ENCODE measurements at regions not wholly inside any gene's neighbourhood (a gene's known extent, or its start where the extent isn't known, plus 50 kb on each side); places are given as distances from the start of the nearest gene placed in this dataset.

- no peak for DNase-seq (ENCODE audit: low read depth, low spot score)
Measured at GRCh38 chr9:79895232-79895631, 323.5 kb downstream of the TLE4 start.

- DNase-seq (ENCODE audit: low read depth, low spot score), result no peak
Measured at GRCh38 chr9:79889369-79889768, 317.6 kb downstream of the TLE4 start.

- DNase-seq (ENCODE audit: low read depth, low spot score), result no peak
Measured at GRCh38 chr9:79885093-79885857, 313.5 kb downstream of the TLE4 start.

- no peak for DNase-seq (ENCODE audit: low read depth, low spot score)
Measured at GRCh38 chr9:79884546-79884945, 312.8 kb downstream of the TLE4 start.

DNA sequence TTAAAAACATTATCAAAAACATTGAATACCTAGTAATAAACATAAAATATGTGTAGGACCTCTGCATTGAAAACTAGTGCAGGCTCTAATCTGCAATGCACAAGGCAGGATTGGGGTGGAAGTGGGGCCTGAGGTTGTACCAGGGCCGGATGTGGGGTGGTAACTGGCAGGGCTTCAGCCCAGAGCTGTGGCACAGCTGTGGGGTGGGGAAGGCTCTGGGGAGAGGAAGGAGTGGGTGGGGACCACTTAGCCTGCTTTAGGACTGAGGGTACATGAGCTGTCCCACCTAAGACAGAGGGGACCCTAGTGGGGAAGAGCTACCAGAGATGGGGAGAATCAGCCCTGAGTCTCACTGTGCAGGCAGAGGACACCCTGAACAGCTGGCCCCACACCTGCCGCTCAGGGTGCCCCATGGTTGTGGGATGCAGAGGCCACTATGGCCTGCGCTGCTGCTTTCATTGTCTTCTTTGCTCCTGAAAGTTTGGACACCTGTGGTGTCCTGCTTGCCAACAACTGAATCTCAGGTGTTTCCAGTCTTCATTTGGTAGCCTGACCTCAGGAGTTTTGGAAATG lies 311.4 kb downstream of the TLE4 start:
- no peak for DNase-seq (ENCODE audit: low read depth, low spot score)

DNA sequence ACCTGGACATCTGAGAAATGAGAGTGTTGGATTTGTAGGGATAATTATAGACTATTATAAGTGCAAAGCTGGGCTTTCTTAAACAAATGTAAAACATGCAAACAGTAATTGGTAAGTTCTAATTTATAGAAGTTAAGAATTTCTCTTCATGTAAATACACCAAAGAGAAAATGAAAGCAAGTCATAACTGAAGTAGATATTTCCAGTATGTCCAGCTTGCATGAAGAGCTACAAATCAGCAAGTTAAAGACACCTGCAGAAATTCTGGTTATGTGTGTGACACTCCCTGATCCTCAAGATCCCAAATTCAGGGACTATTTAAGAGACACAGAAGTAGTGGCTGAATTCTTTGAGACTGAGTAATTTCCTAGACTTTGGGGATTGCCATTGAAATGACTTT lies 308.9 kb downstream of the TLE4 start:
- DNase-seq (ENCODE audit: low read depth, low spot score), result no peak

- no peak for DNase-seq (ENCODE audit: low read depth, low spot score)
Measured at GRCh38 chr9:79877943-79878602, 306.3 kb downstream of the TLE4 start.

DNA sequence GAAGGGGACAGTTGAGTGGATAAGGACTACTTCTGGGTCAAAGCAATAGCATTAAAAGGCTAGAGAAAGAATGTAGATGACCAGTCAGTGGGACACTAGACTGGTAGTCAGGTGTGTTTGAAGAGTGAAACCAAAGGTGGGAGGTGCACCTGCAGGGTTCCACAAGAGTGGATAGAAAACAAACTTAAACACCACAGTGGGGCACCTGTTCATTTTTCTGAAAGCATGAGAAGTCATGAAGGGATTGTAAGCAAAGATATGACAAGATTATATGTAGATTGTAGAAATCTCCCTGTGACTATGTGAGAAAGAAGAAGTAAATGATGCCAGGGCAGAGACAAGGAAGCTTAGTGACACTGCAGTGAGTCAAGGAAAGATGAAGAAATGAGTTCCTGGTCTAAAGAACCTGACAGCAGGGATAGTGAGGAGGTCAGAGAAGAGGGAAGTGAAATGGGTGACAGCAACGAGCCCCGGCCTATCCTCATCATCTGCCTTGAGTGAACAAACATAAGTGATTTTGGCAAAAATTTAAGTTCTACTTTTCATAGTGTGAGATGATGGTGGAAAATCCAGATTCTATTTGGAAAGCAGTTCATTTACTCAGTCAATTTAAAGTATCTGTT lies 296.9 kb downstream of the TLE4 start:
- DNase-seq (ENCODE audit: low read depth, low spot score), result no peak

- DNase-seq (ENCODE audit: low read depth, low spot score), result no peak
Measured at GRCh38 chr9:79862921-79863890, 291.4 kb downstream of the TLE4 start.

DNA sequence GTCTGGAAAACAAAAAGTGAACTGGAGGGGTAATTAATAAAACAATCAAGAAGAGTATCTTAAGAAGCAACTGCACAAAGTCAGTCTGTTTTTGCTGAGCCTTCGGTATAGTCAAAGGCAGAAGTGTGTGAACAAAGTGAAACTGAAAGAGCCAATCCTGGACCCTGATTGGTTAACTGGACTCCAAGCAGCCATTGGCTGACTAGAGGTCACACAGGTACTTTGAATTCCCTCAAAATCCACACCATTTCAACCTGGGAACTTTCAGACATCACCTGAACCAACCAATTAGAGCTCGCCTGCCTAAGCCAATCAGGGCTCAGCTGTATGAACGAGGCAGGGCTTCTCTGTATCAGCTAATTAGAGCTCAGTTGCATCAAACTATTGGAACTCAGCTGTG lies 286.7 kb downstream of the TLE4 start:
- DNase-seq (ENCODE audit: low read depth, low spot score), result no peak

DNA sequence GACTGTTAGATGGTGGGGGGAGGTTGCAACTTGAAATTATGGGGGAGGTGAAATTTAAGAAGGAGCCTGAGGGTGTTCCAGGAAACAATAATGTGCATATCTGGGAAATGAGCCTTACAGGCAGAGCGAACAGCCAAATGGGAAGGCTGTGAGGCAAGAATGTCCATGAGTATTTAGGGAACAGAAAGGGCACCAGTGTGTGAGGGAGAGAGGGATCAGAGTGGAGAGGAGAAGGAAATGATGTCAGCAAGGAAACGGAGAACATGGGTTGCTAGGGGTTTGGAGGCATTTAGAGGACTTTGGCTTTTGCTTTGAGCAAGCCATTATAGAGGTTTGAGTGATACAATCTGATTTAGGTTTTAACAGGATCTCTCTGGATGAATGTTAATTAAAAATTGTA lies 285.4 kb downstream of the TLE4 start:
- no peak for DNase-seq (ENCODE audit: low read depth, low spot score)

- no peak for DNase-seq (ENCODE audit: low read depth, low spot score)
Measured at GRCh38 chr9:79847074-79847473, 275.3 kb downstream of the TLE4 start.

DNA sequence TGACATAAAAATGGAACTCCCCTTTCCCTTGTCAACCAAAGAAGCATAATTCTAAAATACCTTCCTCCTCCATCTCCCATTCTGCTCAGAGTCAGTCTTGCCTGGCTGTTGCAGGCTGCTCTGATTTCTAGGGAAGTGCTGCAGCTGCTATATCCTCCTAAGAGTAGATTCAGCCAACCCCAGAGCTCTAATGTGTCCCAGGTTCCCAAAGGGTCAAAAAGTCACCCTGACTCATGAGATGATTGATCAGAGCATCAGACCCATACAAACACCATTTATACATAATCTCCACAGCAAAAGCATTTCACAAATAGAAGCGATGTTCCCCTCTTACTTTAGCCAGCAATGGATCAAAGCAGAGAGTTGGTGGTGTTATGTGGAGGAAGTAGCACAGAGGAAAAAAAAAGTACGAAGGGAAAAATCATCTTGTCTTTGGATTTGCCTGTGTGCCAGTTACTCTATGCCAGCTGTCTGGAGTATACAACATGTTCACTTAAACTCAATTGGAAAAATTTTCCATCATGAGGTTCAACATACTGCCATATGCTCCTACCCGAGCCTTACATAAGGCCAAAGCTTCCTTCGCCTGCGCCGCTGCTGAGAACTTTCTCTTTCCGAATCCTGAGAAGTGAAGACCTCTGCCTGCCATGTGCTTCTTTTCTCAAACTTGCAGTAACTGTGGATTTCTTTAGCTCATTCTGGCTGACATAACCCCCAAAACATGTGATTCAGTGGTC lies 258.0 kb downstream of the TLE4 start:
- no peak for DNase-seq (ENCODE audit: low read depth, low spot score)

DNA sequence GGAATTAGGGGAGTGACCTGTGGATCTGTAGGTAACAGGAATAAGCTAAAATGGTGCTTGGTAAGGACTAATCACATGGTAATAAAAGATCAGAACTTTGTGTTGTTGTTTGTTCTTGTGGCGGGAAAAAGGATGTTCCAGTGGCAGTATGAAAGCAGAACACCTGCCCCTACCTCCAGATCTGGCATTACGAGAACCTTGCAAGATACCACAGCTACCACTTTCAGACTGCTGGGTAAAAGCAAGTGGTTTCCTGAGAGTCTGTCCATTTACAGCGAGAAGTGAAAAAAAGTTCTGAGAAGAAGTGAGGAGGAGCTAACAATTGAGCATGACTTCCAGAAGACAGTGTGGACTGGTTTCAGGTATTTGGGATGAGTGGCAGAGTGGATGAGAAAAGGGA lies 252.5 kb downstream of the TLE4 start:
- no peak for DNase-seq (ENCODE audit: low read depth, low spot score)

DNA sequence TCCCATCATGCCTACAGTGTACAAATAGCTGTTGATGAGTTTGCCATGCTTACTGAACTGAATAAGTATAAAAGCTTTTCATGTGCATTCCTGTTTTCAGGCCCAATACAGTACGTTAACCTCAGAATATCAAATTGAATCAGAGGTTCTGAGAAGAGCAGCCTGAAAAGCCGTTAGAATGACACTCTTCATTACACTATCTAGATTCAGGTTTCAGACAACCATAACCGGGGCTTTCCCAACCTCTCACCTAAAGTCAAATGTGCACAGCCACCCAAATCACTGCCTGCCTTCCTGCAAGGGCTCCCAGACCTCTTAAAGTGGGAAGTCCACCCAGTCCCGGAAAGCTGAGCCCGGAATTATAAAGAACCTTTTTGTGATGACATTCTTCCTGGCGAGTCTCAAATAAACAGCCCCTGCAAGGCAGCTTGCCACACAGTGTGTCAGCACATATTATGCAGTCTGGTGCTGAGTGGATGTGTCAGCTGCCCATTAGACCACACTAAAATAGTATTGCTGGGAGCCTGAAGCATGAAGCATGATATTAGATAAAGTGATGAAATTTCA lies 245.8 kb downstream of the TLE4 start:
- no peak for DNase-seq (ENCODE audit: low read depth, low spot score)

- no peak for DNase-seq (ENCODE audit: low read depth, low spot score)
Measured at GRCh38 chr9:79813258-79813638, 241.5 kb downstream of the TLE4 start.

- no peak for DNase-seq (ENCODE audit: low read depth, low spot score)
Measured at GRCh38 chr9:79812507-79813257, 240.9 kb downstream of the TLE4 start.

- DNase-seq (ENCODE audit: low read depth, low spot score), result no peak
Measured at GRCh38 chr9:79812099-79812498, 240.3 kb downstream of the TLE4 start.

GRCh38 chr9:79809931-79810330 lies 238.2 kb downstream of the TLE4 start:
- no peak for DNase-seq (ENCODE audit: low read depth, low spot score)
